ENCODE measurements at regions not wholly inside any gene's neighbourhood (a gene's known extent, or its start where the extent isn't known, plus 50 kb on each side); places are given as distances from the start of the nearest gene placed in this dataset.

DNA sequence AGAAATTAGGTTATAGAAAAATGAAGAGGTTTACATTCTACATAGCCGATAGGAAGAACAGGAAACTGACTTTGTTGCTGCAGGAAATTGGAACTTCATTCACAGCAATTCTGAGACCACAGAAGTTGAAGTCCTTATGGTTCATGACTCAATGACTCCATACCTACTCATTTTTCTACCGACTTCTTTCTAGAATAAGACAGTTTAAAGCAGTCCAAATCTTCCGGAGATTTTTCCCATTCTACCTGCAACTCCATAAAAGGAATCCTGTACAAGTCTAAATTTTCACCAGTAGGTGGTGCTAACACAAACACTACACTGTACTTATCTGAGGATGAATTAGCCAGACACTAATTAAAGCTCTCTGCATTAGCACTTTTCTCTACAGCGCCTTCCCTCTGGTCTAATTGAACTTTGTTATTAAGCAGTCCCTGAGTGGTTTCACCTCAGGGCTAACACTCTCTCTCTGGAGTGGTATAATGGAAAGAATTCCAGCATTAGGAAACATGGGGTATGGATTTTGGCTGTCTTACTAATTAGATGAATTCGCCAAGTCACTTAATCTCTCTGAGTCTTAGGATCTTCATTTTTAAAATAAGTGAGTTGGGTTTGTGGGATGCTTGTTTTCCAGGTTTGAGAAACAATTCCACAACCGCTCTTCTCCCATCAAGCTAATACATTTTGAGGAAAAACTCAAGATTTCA, 167.9 kb downstream of the SMIM20 start:
- intact Hi-C loops (cut with DNase I): loop anchor here (5.0 kb wide), 2 partner anchors 240 to 330 kb away; partner anchors contain the start of gene RBPJ
- ATAC-seq (peak; percentile 36), DNase-seq (ENCODE audit: missing footprints) (no peak)

DNA sequence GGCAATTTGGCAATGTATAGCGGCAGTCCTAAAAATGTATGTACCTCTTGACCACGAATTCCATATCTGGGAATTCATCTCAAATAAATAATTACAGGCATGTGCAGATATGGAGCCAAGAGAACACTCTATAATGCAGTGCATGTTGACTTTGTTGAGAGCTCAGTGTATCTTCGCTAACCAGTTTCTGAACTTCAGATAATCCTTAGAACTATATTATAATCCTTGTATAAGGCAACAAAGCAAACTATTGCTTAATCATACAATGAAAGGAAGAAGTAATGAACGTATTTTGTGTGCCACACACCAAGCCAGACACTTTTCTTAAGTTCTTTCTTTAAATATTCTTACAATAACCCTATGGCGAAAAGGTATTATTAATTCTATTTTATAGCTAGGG, 168.5 kb downstream of the SMIM20 start:
- ATAC-seq (no peak), DNase-seq (ENCODE audit: missing footprints) (no peak)
- intact Hi-C loops (cut with DNase I): loop anchor here (5.0 kb wide), 2 partner anchors 240 to 330 kb away; partner anchors contain the start of gene RBPJ

DNA sequence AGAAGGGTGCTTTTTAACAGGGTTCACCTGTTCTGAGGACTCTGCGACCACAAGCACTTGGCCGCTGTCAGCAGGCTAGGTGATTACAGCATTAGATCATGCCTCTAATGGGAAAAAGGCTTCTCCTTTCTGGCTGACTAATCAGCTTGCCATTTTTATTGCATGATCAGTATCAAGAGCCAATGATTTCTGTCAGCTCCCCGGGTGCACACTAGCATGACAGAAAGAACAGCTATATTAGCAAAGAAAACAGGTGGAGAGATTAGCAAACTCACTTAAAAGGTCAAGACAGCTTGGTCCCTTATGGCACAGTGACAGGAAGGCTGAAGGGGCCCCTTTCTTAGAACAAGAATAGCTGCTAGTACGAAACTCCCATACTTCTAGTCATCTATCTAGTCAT, 170.0 kb downstream of the SMIM20 start:
- ATAC-seq (no peak), DNase-seq (ENCODE audit: missing footprints) (no peak)
- intact Hi-C loops (cut with DNase I): loop anchor here (5.0 kb wide), 2 partner anchors 238 to 328 kb away; partner anchors contain the start of gene RBPJ

DNA sequence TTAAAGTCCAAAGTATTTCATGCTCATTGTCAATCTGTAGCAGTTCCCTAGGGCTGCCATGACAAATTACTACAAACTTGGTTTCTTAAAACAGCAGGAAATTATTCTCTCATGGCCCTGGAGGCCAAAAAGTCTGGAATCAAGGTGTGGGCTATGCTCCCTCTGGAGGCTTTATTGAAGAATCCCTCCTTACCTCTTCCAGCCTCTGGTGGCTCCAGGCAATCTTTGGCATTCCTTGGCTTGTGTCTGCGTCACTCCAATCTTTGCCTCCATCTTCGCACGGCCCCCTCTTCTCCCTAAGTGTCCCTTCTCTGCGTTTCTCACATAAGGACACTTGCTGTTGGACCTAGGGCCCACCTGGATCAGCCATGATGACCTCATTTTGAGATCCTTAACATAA, 170.4 kb downstream of the SMIM20 start:
- DNase-seq (ENCODE audit: missing footprints): no peak
- intact Hi-C loops (cut with DNase I): loop anchor here (5.0 kb wide), 2 partner anchors 238 to 328 kb away; partner anchors contain the start of gene RBPJ
- ATAC-seq: no peak

DNA sequence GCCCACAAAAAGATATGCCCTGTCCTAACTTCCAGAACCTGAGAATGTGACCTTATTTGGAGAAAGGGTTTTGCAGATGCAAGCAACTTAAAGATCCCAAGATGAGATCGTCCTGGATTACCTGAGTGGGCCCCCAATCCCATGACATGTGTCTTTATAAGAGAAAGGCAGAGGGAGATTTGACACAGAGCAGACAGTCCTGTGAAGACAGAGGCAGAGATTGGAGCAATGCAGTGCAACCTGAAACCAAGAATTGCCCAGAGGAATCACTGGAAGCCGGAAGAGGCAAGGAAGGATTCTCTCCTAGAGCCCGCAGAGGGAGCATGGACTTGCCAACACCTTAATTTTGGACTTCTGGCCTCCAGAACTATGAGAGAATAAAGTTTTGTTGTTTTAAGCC, 171.5 kb downstream of the SMIM20 start:
- intact Hi-C loops (cut with DNase I): loop anchor here (5.0 kb wide), 1 partner anchor 122 kb away; no protein-coding TSS in a partner anchor
- ATAC-seq (no peak), DNase-seq (ENCODE audit: missing footprints) (no peak)

DNA sequence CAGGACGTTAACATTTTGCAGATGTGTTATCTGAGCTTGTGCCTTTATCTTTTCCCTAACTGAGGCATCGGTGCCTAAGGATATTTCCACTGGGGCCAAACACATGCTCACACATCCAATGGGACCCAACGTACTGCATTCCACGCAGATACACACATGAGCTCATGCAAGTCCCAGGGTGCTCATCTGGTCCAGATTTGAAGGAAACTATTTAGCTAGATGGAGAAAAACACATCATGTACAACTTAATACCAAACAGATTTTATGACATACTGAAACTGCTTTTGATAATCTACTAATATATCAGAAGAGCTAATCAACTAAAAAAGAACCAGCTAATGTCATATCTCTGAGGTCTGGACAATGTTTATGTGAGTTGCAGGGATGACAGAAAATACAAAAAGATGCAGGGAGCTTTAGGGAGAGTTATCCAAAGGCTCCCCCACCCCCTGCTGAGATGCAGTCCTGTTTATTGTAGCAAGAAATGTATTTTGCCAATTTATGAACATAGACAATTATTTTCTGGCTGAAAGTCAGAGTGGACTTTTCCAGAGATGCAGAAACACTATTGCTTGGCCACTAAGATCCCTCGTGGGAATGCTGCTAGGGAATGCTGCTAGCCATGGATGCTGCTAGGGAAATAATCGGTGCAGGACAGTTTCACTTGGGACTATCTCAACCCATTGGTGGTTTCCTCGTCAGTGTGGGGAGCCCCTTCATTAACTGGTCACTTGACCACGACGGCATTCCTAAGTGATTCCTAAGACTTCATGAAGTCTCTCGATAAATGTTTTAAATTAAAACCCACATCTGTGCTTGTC, 172.8 kb downstream of the SMIM20 start:
- ATAC-seq (peak; percentile 79), DNase-seq (ENCODE audit: missing footprints) (no peak)
- intact Hi-C loops (cut with DNase I): loop anchor here (5.0 kb wide), 1 partner anchor 120 kb away; no protein-coding TSS in a partner anchor

DNA sequence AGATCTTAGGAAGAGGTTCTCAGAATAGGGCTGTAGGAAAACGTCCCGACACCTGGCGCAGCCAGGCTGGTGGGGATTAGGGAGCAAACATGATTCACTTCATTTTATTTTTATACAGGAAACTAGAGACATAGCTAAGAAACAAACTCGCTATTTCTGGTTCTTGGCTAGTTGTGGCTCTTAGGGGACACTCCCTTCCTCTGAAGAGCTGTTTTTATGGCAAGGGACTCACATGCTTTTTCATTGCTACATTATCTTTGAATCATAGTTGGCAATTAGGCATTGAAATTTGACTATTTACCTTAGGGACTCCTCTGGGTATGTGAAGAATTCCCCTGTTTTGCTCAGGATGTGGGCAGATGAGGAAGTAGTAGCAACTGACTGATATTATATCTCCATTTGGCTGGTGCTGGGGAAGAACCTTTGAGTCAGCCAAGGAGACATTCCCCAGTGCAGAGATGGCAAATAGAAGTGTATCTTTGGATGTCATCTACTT, 174.5 kb downstream of the SMIM20 start:
- ATAC-seq: peak; percentile 43
- intact Hi-C loops (cut with DNase I): loop anchor here (5.0 kb wide), 1 partner anchor 119 kb away; no protein-coding TSS in a partner anchor
- DNase-seq (ENCODE audit: missing footprints): no peak

DNA sequence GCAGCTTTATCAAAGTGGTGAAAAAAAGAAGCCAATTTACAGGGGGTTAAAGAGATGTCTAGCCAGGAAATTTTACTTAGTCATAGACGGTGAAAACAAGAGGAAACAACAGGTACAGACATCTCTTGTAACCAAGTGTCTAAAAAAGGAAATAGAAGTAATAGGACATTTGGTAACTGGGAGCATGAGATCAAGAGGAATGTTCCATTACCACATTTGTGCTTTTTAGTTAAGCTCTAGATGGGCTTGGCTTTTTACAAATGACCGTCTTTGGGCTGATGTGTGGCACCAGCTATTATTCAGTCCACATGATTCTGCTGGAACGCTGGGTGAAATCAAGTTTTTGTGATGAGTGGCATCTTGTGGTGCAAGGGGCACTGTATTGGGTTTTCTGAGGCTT, 179.5 kb downstream of the SMIM20 start:
- ATAC-seq (no peak), DNase-seq (ENCODE audit: missing footprints) (no peak)
- intact Hi-C loops (cut with DNase I): no loop called here

DNA sequence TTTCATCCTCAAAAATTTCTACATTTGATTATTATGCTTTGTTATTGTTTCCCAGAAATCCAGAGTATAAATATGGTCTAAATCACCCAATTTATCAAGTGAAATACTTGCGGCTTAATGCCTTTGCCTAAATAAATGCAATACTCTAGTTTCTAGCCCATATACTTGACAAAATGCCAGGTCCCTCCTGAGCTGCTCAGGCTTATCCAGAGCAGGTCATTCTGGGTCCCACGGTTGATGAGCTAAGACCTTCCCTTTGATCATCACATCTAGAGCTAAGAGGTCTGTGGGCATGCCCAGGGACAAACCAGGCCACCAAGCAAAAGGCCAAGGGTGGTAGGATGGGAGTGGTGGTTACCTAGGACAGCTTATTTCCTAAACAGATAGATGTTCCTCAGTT, 180.1 kb downstream of the SMIM20 start:
- intact Hi-C loops (cut with DNase I): no loop called here
- DNase-seq (ENCODE audit: missing footprints) (no peak), ATAC-seq (no peak)

DNA sequence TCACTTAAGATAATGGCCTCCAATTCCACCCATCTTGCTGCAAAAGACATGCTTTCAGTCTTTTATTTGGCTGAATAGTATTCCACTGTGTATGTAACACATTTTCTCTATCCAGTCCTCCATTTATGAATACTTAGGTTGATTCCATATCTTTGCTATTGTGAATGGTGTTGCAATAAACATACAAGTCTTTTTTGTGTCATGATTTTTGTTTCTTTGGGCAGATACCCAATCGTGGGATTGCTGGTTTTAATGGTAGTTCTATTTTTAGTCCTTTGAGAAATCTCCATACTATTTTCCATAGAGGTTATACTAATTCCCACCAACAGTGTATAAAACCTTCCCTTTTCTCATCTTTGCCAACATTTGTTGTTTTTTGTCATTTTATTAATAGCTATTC, 180.9 kb downstream of the SMIM20 start:
- no peak for DNase-seq (ENCODE audit: missing footprints)
- intact Hi-C loops (cut with DNase I): no loop called here
- ATAC-seq: no peak

DNA sequence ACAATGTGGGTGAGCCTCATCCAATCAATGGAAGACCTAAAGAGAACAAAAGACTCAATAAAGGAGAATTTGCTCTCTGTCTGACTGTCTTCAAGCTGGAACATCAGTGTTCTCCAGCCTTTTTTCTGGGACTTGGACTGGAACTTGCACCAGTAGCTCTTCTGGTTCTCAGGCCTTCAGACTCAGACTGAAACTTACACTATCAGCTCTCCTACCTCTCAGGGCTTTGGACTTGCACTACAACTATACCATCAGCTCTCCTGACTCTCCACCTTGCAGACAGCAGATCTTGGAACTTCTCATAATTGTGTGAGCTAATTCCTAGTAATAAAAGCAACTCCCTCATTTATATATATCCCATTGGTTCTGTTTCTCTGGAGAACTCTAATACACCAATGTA, 185.9 kb downstream of the SMIM20 start:
- intact Hi-C loops (cut with DNase I): no loop called here
- ATAC-seq (no peak), DNase-seq (ENCODE audit: missing footprints) (no peak)

DNA sequence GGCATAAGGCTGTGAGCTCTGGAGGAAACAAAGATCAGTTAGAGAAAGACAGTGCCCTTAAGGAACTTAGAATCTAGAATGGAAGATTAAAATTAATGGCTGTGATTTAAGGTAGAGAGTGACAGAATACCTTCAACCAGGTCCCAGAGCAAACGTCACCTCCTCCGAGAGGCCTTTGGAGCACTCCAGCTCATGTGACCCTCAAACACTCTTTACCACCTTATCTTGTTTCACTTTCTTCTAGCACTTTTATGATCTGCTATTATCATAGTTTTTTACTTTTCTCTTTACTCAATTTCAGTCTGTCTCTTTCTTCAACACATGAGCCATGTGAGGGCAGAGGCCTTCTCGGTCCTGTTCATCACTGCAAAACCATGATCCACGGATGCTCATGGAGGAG, 187.0 kb downstream of the SMIM20 start:
- intact Hi-C loops (cut with DNase I): no loop called here
- no peak for ATAC-seq
- DNase-seq (ENCODE audit: missing footprints): no peak

DNA sequence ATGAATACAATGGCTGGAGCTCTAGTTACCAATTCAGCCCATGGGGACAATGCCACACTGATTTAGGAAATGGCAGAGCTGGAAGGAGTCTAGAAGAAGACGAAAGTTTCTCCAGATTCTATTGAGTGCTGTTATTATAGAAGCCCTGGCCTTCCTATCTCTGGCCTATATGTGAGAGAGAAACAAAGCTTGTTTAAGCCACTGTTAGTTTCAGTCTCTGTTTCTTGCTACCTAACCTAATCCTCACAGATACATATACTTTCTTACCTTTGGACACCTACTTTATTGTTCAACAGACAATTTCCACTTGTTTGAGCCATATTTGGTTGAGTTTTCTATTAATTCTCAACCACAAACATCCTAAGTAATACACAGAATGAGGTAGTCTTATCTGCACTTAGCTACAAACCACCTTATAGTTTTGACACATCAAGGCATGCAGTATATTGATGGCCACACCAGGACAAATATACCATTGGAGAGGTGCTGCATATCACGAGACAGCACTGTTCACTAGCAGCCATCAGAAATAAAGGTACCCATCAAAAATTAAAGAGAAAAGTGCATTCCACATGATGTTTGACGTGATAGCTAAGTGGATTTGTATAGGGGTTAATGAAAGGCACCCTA, 190.2 kb downstream of the SMIM20 start:
- intact Hi-C loops (cut with DNase I): no loop called here
- ATAC-seq (no peak), DNase-seq (ENCODE audit: missing footprints) (no peak)

DNA sequence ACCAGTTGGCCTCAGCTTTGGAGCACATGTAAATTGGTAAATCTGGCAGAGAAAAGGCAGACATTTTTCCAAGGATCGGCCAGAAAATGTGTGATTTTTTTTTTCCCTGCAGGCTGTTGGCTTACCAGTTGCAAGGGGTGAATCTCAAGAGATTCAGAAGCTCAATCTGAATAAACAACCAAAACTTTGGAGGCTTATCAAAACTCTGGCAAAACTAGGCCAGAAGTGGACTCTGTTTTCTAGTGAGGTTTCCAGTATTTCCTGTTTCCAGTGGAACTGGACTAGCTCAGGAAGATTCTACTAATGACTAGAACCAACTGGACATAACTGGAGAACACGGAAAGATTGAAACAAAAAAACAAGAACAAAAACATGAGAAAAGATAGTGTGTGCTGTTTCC, 191.3 kb downstream of the SMIM20 start:
- intact Hi-C loops (cut with DNase I): no loop called here
- ATAC-seq (peak; percentile 75), DNase-seq (ENCODE audit: missing footprints) (no peak)

DNA sequence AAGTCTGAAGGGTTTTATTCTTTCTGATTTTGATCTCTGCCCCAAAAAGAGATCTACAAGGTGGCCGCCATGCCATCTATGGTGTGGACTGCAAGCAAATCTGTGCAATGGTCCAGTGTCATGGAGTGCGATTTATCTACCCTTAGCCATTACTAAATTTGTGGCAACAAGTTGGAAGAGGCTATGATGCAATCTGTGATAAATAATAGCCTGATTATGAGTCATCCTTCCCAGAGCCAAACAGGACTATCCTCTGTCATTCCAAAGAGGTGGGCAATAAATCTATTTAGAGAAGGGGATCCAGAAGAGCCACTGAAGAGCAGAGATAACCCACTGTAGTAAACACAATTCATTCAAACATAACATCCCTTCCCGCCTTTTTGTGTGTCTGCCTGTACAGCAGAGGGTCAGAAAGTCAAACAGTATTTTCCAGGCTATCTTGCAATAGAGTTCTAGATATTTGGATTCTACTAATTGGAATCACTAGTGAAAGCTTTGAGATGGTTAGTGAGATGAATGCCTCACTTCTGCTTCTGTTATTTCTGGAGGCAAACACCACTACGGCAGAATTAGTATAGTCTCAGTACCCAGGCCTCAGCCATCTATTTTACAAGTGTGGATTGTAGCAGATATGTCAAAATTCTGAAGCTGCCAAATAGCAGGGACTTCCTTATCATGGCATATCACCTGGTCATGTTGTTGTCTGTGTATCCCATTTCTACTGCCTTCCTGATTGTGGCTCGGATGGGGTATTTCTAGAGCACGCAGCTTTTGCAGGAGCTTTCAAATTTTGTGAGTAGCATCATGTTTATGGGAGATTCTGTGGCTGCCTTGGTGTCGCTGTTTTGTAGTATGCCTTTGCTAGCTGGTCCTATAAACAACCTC, 192.0 kb downstream of the SMIM20 start:
- ATAC-seq (peak; percentile 65), DNase-seq (ENCODE audit: missing footprints) (no peak)
- intact Hi-C loops (cut with DNase I): no loop called here

DNA sequence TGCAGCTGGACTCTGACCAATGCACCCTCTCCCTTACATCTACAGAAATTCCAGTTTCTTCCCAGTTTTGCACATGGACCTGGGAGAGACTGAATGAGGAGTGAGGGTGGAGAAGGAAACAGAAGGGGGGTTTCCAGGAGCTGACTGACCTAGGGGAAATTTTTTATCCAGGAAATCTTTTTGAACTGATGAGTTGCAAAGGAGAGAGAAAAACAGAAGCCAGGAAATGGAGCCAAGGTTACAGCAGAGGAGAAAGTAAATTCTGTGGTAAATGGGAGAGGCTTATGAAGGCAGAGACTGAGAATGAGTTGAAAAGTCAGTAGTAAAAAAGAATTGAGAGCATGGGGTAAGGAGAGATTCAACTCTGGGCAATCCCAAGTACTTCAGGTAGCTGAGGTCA, 192.8 kb downstream of the SMIM20 start:
- no peak for ATAC-seq
- no peak for DNase-seq (ENCODE audit: missing footprints)
- intact Hi-C loops (cut with DNase I): no loop called here

DNA sequence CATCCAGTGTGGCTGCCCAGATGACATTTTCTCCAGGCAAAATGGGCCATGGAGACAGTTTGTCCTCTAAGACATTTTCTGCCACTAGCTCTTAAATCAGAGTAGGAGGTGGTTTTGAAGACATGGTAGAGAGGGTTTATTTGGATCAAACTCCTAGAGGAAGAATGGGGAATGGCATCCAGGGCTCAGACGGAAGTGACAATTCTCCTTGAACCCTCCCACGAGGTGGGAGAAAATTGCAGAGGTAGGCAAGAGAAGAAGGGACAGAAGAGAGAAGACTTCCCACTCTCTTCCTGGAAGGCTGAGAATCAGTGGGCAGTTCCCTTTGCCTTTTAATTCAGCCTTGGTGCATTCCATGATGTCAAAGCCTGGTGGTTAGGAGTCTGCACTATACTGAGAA, 194.0 kb downstream of the SMIM20 start:
- no peak for ATAC-seq
- intact Hi-C loops (cut with DNase I): no loop called here
- no peak for DNase-seq (ENCODE audit: missing footprints)

DNA sequence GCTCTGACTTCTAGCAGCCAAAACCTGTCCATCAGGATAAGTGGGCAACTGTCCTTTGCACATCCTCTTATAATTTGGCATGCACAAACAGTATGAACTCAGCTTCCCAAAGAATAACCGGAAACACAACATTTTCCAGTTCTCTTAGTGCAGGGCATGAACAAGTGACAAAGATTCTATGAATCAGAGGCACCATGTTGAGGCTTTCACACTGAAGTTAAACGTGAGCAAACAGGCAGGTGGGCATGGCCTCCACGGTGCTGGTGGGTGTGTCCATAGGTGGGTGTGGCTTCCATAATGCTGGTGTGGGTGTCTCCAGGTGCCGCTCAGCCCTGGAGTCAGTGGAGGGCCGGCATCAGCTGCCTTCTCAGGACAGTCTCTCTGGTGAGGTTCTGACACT, 196.5 kb downstream of the SMIM20 start:
- ATAC-seq: no peak
- DNase-seq (ENCODE audit: missing footprints): no peak
- intact Hi-C loops (cut with DNase I): no loop called here

All from Right ventricle myocardium inferior (tissue), 1 donor.